B cell (primary cell): ENCODE measurements at regions not wholly inside any gene's neighbourhood (a gene's known extent, or its start where the extent isn't known, plus 50 kb on each side); places are given as distances from the start of the nearest gene placed in this dataset.

ENCODE experiments used
- ATAC-seq: fragments of 200-7000 bp; cut with Tn5 transposase; one replicate; pipeline ENCODE4 v1.10.0; 2021; ENCODE audit warnings: low read depth, mild to moderate bottlenecking, moderate number of reproducible peaks, moderate library complexity
- CTCF ChIA-PET: fragments of 350-600 bp; sonication (Branson Sonifier 250); formaldehyde crosslinking; loops from one replicate; lab custom pipeline; 2021; ENCODE audit warnings: antibody characterized with exemption, inconsistent platforms; lab: Charles Lee
- POLR2A ChIA-PET: fragments of 350-600 bp; sonication (Branson Sonifier 250); formaldehyde crosslinking; loops from one replicate; lab custom pipeline; 2021; ENCODE audit warnings: antibody characterized with exemption; lab: Charles Lee
- DNase-seq: peaks from one replicate; pipeline ENCODE4 v3.0.0; 2013
- H2AFZ ChIP-seq: 2 replicates; pipeline ENCODE4 v1.6.1; 2012; ENCODE audit warnings: mild to moderate bottlenecking, low read depth, low read length; ENCODE audit not compliant: insufficient read depth, poor library complexity, severe bottlenecking
- H3K27ac ChIP-seq, 2 donors: 1 replicate in 1 of 2; 2 replicates in 1 of 2; pipeline ENCODE4 v1.5.1; 2012 to 2013; ENCODE audit warnings: low read length in 2 of 2, mild to moderate bottlenecking in 2 of 2, moderate library complexity in 1 of 2
- H3K27me3 ChIP-seq, 4 experiments: fragments of 200-600 bp in 1 of 4; sonication (generic) in 1 of 4; replicated peaks in 1 of 4; 1 replicate in 2 of 4; 2 replicates in 2 of 4; pipeline versions ENCODE4 v1.6.1 to v1.7.0; 2013 to 2016; ENCODE audit warnings: low read length in 3 of 4, mild to moderate bottlenecking in 2 of 4, mixed read lengths in 1 of 4, moderate library complexity in 1 of 4; ENCODE audit not compliant: insufficient read depth in 4 of 4, control insufficient read depth in 3 of 4; ENCODE audit errors: control extremely low read depth in 1 of 4
- H3K36me3 ChIP-seq, 2 experiments: replicated peaks in 1 of 2; 1 replicate in 1 of 2; 2 replicates in 1 of 2; pipeline versions ENCODE4 v1.6.1 to v1.7.1; 2013; ENCODE audit warnings: low read length in 1 of 2; ENCODE audit not compliant: insufficient read depth in 2 of 2, control insufficient read depth in 1 of 2; ENCODE audit errors: control extremely low read depth in 1 of 2, extremely low read depth in 1 of 2
- H3K4me1 ChIP-seq, 2 donors: fragments of 200-600 bp in 1 of 2; sonication (generic) in 1 of 2; 1 replicate in 1 of 2; 2 replicates in 1 of 2; pipeline versions ENCODE4 v1.5.1 to v1.6.1; 2013 to 2017; ENCODE audit warnings: low read length in 2 of 2; ENCODE audit not compliant: control insufficient read depth in 2 of 2, insufficient read depth in 2 of 2
- H3K4me2 ChIP-seq: replicated peaks from 2 replicates; pipeline ENCODE3; 2012; ENCODE audit warnings: mild to moderate bottlenecking, low read depth, low read length; ENCODE audit not compliant: poor library complexity, severe bottlenecking
- H3K4me3 ChIP-seq, 5 experiments: fragments of 200-600 bp in 1 of 5; sonication (generic) in 1 of 5; 1 replicate in 3 of 5; 2 replicates in 2 of 5; pipeline versions ENCODE4 v1.5.1 to v1.7.0; 2011 to 2016; ENCODE audit warnings: low read length in 4 of 5, mild to moderate bottlenecking in 4 of 5, low read depth in 2 of 5, control low read depth in 1 of 5, moderate library complexity in 1 of 5; ENCODE audit not compliant: insufficient read depth in 1 of 5; ENCODE audit errors: control extremely low read depth in 1 of 5, extremely low read depth in 1 of 5
- H3K79me2 ChIP-seq: fragments of 200-600 bp; sonication (generic); one replicate; pipeline ENCODE4 v1.6.0; 2016; ENCODE audit warnings: low read length; ENCODE audit not compliant: control insufficient read depth, insufficient read depth
- H3K9ac ChIP-seq: fragments of 200-600 bp; sonication (generic); 2 replicates; pipeline ENCODE4 v1.6.1; 2017; ENCODE audit warnings: mild to moderate bottlenecking, low read length, moderate library complexity
- H3K9me3 ChIP-seq, 3 donors: one replicate each; pipeline versions ENCODE4 v1.6.1 to v1.7.1; 2013; ENCODE audit warnings: low read length in 2 of 3; ENCODE audit not compliant: control insufficient read depth in 2 of 3, insufficient read depth in 1 of 3; ENCODE audit errors: control extremely low read depth in 1 of 3
- H4K20me1 ChIP-seq: 2 replicates; pipeline ENCODE4 v1.6.0; 2012; ENCODE audit warnings: mild to moderate bottlenecking, low read length; ENCODE audit not compliant: insufficient read depth, control insufficient read depth, poor library complexity, severe bottlenecking
- H3K27ac Mint-ChIP-seq: one replicate; pipeline ENCODE4 v1.8.0; 2021; ENCODE audit warnings: mixed read lengths
- H3K27me3 Mint-ChIP-seq: one replicate; pipeline ENCODE4 v1.8.0; 2021; ENCODE audit warnings: mixed read lengths
- H3K4me1 Mint-ChIP-seq: one replicate; pipeline ENCODE4 v1.8.0; 2021; ENCODE audit warnings: mixed read lengths
- H3K4me3 Mint-ChIP-seq: one replicate; pipeline ENCODE4 v1.8.0; 2021; ENCODE audit warnings: mixed read lengths
- H3K9me3 Mint-ChIP-seq: one replicate; pipeline ENCODE4 v1.8.0; 2022; ENCODE audit warnings: mixed read lengths; ENCODE audit not compliant: insufficient read depth
- CTCF ChIP-seq: fragments of 200-600 bp; IDR thresholded peaks from one replicate; pipeline ENCODE4 v1.8.0; 2022; ENCODE audit warnings: antibody characterized with exemption, mild to moderate bottlenecking
- EZH2 ChIP-seq: IDR thresholded peaks from 2 replicates; pipeline ENCODE4 v1.6.1; 2012; ENCODE audit warnings: borderline replicate concordance, low read depth, mild to moderate bottlenecking, moderate library complexity, low read length; ENCODE audit not compliant: insufficient read depth, poor library complexity, severe bottlenecking
- WGBS: methylation state at CpG from one replicate; pipeline ENCODE4 v1.1.5; 2013; ENCODE audit warnings: missing lambda C conversion rate; ENCODE audit not compliant: insufficient coverage; 5-methylcytosine and 5-hydroxymethylcytosine counted together
- intact Hi-C: fragments of 100-400 bp; cut with micrococcal nuclease; formaldehyde crosslinking; loops from one replicate; pipeline ENCODE4 v1.10.0; 2022

GRCh38 chr1:94654459-94654858 is 112.9 kb upstream of the F3 start:
- no peaks in the 10 kb centered on the region for H3K36me3 ChIP-seq
- POLR2A ChIA-PET = no interaction called here
- no peak overlapping the region for H3K4me3 ChIP-seq
- H3K27ac ChIP-seq = no peak overlapping the region
- H4K20me1 ChIP-seq = no peaks in the 10 kb centered on the region
- no peak overlapping the region for H3K27ac Mint-ChIP-seq
- H3K9me3 Mint-ChIP-seq = no peaks in the 10 kb centered on the region
- H3K27me3 ChIP-seq = peaks cover 0 to 4% (median 0%) of the 10 kb centered on the region in 4 experiments
- intact Hi-C loops = no loop called here
- no peak for DNase-seq
- peaks cover 8% of the 10 kb centered on the region for H3K27me3 Mint-ChIP-seq
- H3K9me3 ChIP-seq = peaks cover 0 to 3% (median 0%) of the 10 kb centered on the region in 3 donors
- no peak for TF ChIP-seq EZH2
- TF ChIP-seq CTCF = no peak
- H3K4me1 Mint-ChIP-seq = no peaks in the 10 kb centered on the region
- no peak overlapping the region for H3K9ac ChIP-seq
- no peak for ATAC-seq
- no peak overlapping the region for H2AFZ ChIP-seq
- no peak overlapping the region for H3K4me2 ChIP-seq
- no CpG with 5 or more reads among the region's 1 CpG for WGBS
- H3K4me3 Mint-ChIP-seq = no peak overlapping the region
- no peaks in the 10 kb centered on the region for H3K79me2 ChIP-seq
- no peaks in the 10 kb centered on the region for H3K4me1 ChIP-seq
- CTCF ChIA-PET = no interaction called here

- ChIA-PET POLR2A (no interaction called here), CTCF (no interaction called here)
- ATAC-seq (no peak), DNase-seq (no peak)
- Mint-ChIP-seq H3K4me3 (no peak overlapping the region), H3K9me3 (no peaks in the 10 kb centered on the region), H3K4me1 (no peaks in the 10 kb centered on the region), H3K27ac (no peak overlapping the region), H3K27me3 (peaks cover 8% of the 10 kb centered on the region)
- H3K79me2 ChIP-seq = no peaks in the 10 kb centered on the region
- no peak overlapping the region for H3K4me2 ChIP-seq
- TF ChIP-seq CTCF (no peak), EZH2 (no peak)
- H3K36me3 ChIP-seq = no peaks in the 10 kb centered on the region
- peaks cover 0 to 3% (median 0%) of the 10 kb centered on the region in 3 donors for H3K9me3 ChIP-seq
- no peaks in the 10 kb centered on the region for H3K4me1 ChIP-seq
- H3K27ac ChIP-seq = no peak overlapping the region
- no peak overlapping the region for H2AFZ ChIP-seq
- WGBS = no CpG with 5 or more reads among the region's 1 CpG
- no peak overlapping the region for H3K4me3 ChIP-seq
- peaks cover 0 to 4% (median 0%) of the 10 kb centered on the region in 4 experiments for H3K27me3 ChIP-seq
- H4K20me1 ChIP-seq = no peaks in the 10 kb centered on the region
- intact Hi-C loops = no loop called here
- no peak overlapping the region for H3K9ac ChIP-seq
These were observed 112.5 kb upstream of the F3 start for GRCh38 chr1:94654031-94654430.
